ENCODE measurements at regions not wholly inside any gene's neighbourhood (a gene's known extent, or its start where the extent isn't known, plus 50 kb on each side); places are given as distances from the start of the nearest gene placed in this dataset.

- Mint-ChIP-seq H3K27me3 (no peaks in the 10 kb centered on the region), H3K4me1 (no peaks in the 10 kb centered on the region), H3K27ac (no peak overlapping the region), H3K36me3 (ENCODE audit: low read depth) (no peaks in the 10 kb centered on the region), H3K9me3 (no peaks in the 10 kb centered on the region), H3K4me3 (no peak overlapping the region)
- DNase-seq (no peak), ATAC-seq (ENCODE audit: low read depth) (no peak)
- CTCF ChIA-PET: no interaction called here
- intact Hi-C loops (cut with micrococcal nuclease): no loop called here
- no peak for TF ChIP-seq CTCF (IDR thresholded peaks at IDR 0.05)
- POLR2A ChIA-PET: no interaction called here
Observed at GRCh38 chr14:98187281-98187680, 1084.7 kb downstream of the BCL11B start.

- Mint-ChIP-seq H3K36me3 (ENCODE audit: low read depth) (no peaks in the 10 kb centered on the region), H3K27me3 (no peaks in the 10 kb centered on the region), H3K4me1 (no peaks in the 10 kb centered on the region), H3K9me3 (peaks cover 2% of the 10 kb centered on the region), H3K27ac (no peak overlapping the region), H3K4me3 (no peak overlapping the region)
- ChIA-PET CTCF (no interaction called here), POLR2A (no interaction called here)
- ATAC-seq (ENCODE audit: low read depth) (no peak), DNase-seq (no peak)
- no peak for TF ChIP-seq CTCF (IDR thresholded peaks at IDR 0.05)
- intact Hi-C loops (cut with micrococcal nuclease): no loop called here
Observed at GRCh38 chr14:98189062-98189461, 1082.9 kb downstream of the BCL11B start.

- no peaks in the 10 kb centered on the region for H3K4me1 Mint-ChIP-seq
- no peak overlapping the region for H3K4me3 Mint-ChIP-seq
- H3K27me3 Mint-ChIP-seq: no peaks in the 10 kb centered on the region
- ATAC-seq (ENCODE audit: low read depth) (no peak), DNase-seq (no peak)
- H3K27ac Mint-ChIP-seq: no peak overlapping the region
- TF ChIP-seq CTCF (IDR thresholded peaks at IDR 0.05): no peak
- CTCF ChIA-PET: no interaction called here
- H3K36me3 Mint-ChIP-seq (ENCODE audit: low read depth): no peaks in the 10 kb centered on the region
- POLR2A ChIA-PET: no interaction called here
- intact Hi-C loops (cut with micrococcal nuclease): no loop called here
- H3K9me3 Mint-ChIP-seq: peaks cover 2% of the 10 kb centered on the region
Observed at GRCh38 chr14:98189511-98189910, 1082.5 kb downstream of the BCL11B start.

GRCh38 chr14:98189944-98190343 is 1082.1 kb downstream of the BCL11B start:
- ChIA-PET POLR2A (no interaction called here), CTCF (no interaction called here)
- DNase-seq (no peak), ATAC-seq (ENCODE audit: low read depth) (no peak)
- H3K27ac Mint-ChIP-seq: no peak overlapping the region
- H3K4me3 Mint-ChIP-seq: no peak overlapping the region
- no peak for TF ChIP-seq CTCF (IDR thresholded peaks at IDR 0.05)
- no peaks in the 10 kb centered on the region for H3K27me3 Mint-ChIP-seq
- no peaks in the 10 kb centered on the region for H3K4me1 Mint-ChIP-seq
- H3K36me3 Mint-ChIP-seq (ENCODE audit: low read depth): no peaks in the 10 kb centered on the region
- intact Hi-C loops (cut with micrococcal nuclease): no loop called here
- H3K9me3 Mint-ChIP-seq: peaks cover 2% of the 10 kb centered on the region

- CTCF ChIA-PET: no interaction called here
- intact Hi-C loops (cut with micrococcal nuclease): no loop called here
- DNase-seq (no peak), ATAC-seq (ENCODE audit: low read depth) (no peak)
- no peak for TF ChIP-seq CTCF (IDR thresholded peaks at IDR 0.05)
- POLR2A ChIA-PET: no interaction called here
- Mint-ChIP-seq H3K27me3 (no peaks in the 10 kb centered on the region), H3K9me3 (peaks cover 2% of the 10 kb centered on the region), H3K4me3 (no peak overlapping the region), H3K36me3 (ENCODE audit: low read depth) (no peaks in the 10 kb centered on the region), H3K4me1 (no peaks in the 10 kb centered on the region), H3K27ac (no peak overlapping the region)
Observed at GRCh38 chr14:98192946-98193345, 1079.1 kb downstream of the BCL11B start.

Measured in activated B cell treated with CpG ODN at 0.5 μM for 24 hours (primary cell).